ENCODE measurements at regions not wholly inside any gene's neighbourhood (a gene's known extent, or its start where the extent isn't known, plus 50 kb on each side); places are given as distances from the start of the nearest gene placed in this dataset.

GRCh38 chr20:60808003-60808672, 443.9 kb upstream of the CDH4 start:
- Histone ChIP-seq H2BK5ac (ENCODE audit: low read depth, low read length, poor library complexity, severe bottlenecking) (no peak overlapping the region), H2BK20ac (ENCODE audit: low read depth, low read length) (no peak overlapping the region), H3K4me3 (ENCODE audit: insufficient read depth, low read depth, low read length) (no peak overlapping the region), H2BK120ac (ENCODE audit: low read depth, low read length) (no peak overlapping the region), H3K9me1 (ENCODE audit: insufficient read depth, low read length) (no peaks in the 10 kb centered on the region), H3K4ac (ENCODE audit: low read depth, low read length) (no peak overlapping the region), H3K27me3 (ENCODE audit: control insufficient read depth, insufficient read depth, low read length) (no peaks in the 10 kb centered on the region), H3K23ac (ENCODE audit: low read depth, low read length) (no peak overlapping the region), H3K14ac (replicated peaks; ENCODE audit: low read depth, low read length) (no peak overlapping the region), H4K20me1 (ENCODE audit: insufficient read depth, low read length) (no peaks in the 10 kb centered on the region), H3K79me1 (ENCODE audit: low read depth in 1 of 2, low read length in 2 of 2) (no peaks in the 10 kb centered on the region), H3K9me3 (ENCODE audit: control insufficient read depth, insufficient read depth, low read length) (peaks cover 21% of the 10 kb centered on the region), H3K4me1 (ENCODE audit: control insufficient read depth, insufficient read depth, low read length) (no peaks in the 10 kb centered on the region), H2AFZ (replicated peaks; ENCODE audit: low read length, poor library complexity) (peak overlapping the region; percentile 26), H3K27ac (ENCODE audit: insufficient read depth, low read length) (no peak overlapping the region), H3K56ac (ENCODE audit: extremely low read depth, insufficient read depth, low read length) (no peak overlapping the region), H3K4me2 (ENCODE audit: low read depth, low read length) (no peak overlapping the region), H2AK5ac (ENCODE audit: low read depth, low read length) (no peak overlapping the region), H2AK9ac (replicated peaks; ENCODE audit: low read depth, low read length, poor library complexity) (peak overlapping the region; percentile 34), H2BK15ac (ENCODE audit: low read depth, low read length) (no peak overlapping the region), H4K5ac (ENCODE audit: low read depth, low read length) (no peak overlapping the region), H3K36me3 (ENCODE audit: control insufficient read depth, insufficient read depth, low read length) (no peaks in the 10 kb centered on the region), H4K8ac (ENCODE audit: low read depth in 2 of 2, low read length in 2 of 2) (no peak overlapping the region), H3K9ac (ENCODE audit: low read depth, low read length) (no peak overlapping the region), H3K18ac (ENCODE audit: low read depth, low read length) (no peak overlapping the region), H4K91ac (ENCODE audit: insufficient read depth, low read depth, low read length) (no peak overlapping the region)
- dilution Hi-C loops (cut with HindIII; ENCODE audit: low sequenced_read_pairs, unreplicated experiment) = no loop called here
- intact Hi-C loops (cut with micrococcal nuclease) = no loop called here
- in situ Hi-C loops (cut with MboI; ENCODE audit: low sequenced_read_pairs) = no loop called here
- no CpG with 5 or more reads among the region's 16 CpGs for WGBS, 2 experiments (ENCODE audit: extremely low coverage in 2 of 2, insufficient read length in 1 of 2)
- ChIA-PET POLR2A (ENCODE audit: unreplicated experiment) (no interaction called here), CTCF (no interaction called here)
- no TSS peak for BruUV-seq (replicated peaks)
- ATAC-seq (ENCODE audit: low read depth) (no peak), DNase-seq (no peak)
- TF ChIP-seq RFX5 (IDR thresholded peaks at IDR 0.05; ENCODE audit: low read depth, low read length) = no peak
- no peak for TF ChIP-seq NFE2L2 (IDR thresholded peaks at IDR 0.05; ENCODE audit: low read depth, low read length)
- TF ChIP-seq FOS (IDR thresholded peaks at IDR 0.05; ENCODE audit: low read depth, low read length) = no peak
- TF ChIP-seq MAFK (IDR thresholded peaks at IDR 0.05; ENCODE audit: low read depth, low read length) = no peak
- TF ChIP-seq MAZ (IDR thresholded peaks at IDR 0.05; ENCODE audit: borderline replicate concordance, low read depth, low read length) = no peak
- no peak for TF ChIP-seq MXI1 (IDR thresholded peaks at IDR 0.05; ENCODE audit: borderline replicate concordance, low read depth, low read length)
- TF ChIP-seq BHLHE40 (IDR thresholded peaks at IDR 0.05; ENCODE audit: low read depth, low read length) = no peak
- no peak for TF ChIP-seq CHD1 (IDR thresholded peaks at IDR 0.05; ENCODE audit: low read depth, low read length)
- TF ChIP-seq, protein P1, sequence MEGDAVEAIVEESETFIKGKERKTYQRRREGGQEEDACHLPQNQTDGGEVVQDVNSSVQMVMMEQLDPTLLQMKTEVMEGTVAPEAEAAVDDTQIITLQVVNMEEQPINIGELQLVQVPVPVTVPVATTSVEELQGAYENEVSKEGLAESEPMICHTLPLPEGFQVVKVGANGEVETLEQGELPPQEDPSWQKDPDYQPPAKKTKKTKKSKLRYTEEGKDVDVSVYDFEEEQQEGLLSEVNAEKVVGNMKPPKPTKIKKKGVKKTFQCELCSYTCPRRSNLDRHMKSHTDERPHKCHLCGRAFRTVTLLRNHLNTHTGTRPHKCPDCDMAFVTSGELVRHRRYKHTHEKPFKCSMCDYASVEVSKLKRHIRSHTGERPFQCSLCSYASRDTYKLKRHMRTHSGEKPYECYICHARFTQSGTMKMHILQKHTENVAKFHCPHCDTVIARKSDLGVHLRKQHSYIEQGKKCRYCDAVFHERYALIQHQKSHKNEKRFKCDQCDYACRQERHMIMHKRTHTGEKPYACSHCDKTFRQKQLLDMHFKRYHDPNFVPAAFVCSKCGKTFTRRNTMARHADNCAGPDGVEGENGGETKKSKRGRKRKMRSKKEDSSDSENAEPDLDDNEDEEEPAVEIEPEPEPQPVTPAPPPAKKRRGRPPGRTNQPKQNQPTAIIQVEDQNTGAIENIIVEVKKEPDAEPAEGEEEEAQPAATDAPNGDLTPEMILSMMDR (conservative IDR thresholded peaks at IDR 0.05; ENCODE audit: low read depth, low read length) = no peak
- TF ChIP-seq RAD21 (IDR thresholded peaks at IDR 0.05; ENCODE audit: low read length) = no peak
- TF ChIP-seq CEBPB (IDR thresholded peaks at IDR 0.05; ENCODE audit: low read depth, low read length) = no peak
